ELF-1 (cell line): ENCODE measurements at regions not wholly inside any gene's neighbourhood (a gene's known extent, or its start where the extent isn't known, plus 50 kb on each side); places are given as distances from the start of the nearest gene placed in this dataset.
"Not testable (repeated sequence)": the region's sequence is repeated elsewhere in the genome, so short reads cannot be mapped to it uniquely, and the experiment has no call there.

Experiments
- DNase-seq: peaks from one replicate; pipeline ENCODE4 v3.0.0-alpha.2; 2016; ENCODE audit warnings: low read depth, low spot score

DNA sequence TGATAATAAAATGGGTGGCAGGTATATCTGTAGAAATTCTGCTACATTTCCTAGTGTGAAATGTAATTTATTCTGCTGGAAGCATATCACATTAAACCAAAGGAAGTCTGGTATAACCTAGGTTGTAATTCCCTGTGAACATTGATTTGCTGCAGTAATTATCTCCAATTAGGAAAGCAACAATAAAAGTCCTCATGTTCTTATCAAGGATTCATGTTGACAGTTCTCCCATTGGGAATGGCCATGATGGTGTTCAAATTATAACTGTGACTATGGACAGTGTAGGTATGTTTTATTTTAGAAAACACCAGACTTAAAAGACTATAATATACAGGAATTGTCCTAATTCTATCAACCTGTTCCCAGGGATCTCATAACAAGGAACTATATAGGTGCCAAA lies 513.5 kb upstream of the MIR17HG start:
- DNase-seq: no peak

DNA sequence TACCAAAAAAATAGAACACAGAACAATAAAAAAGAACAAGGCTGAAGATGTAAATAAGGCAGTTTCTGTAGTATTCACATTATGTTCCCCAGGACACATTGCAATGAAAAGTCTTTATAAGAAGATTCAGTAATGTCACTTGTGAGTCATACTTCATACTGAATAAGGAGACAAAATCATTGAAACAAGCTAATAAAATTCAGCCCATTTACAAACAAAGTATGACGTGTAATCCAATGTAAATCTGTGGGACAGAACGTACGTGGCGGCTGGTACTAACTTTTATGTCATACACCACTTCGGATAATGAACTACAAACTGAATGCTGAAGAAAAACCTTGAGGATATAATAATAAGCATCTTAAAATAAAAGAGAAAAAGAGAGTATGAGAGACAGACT lies 512.8 kb upstream of the MIR17HG start:
- DNase-seq: no peak

DNA sequence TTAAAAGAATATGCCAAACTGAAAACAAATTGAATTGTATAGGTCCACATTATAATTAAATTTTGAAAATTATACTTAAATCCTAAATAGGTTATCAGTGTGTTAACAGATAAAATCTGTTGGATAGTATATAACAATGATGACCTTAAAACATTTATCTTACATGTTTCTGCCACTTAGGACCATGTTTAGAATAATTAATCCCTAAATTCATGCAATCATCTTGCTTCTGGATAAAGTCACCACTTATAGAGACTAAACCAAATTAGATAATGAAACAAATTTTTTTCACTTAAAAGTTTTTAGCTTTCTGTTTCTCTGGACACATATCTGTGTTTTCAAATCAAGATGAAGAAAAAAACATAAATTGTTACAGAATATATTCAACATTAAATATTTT lies 511.7 kb upstream of the MIR17HG start:
- no peak for DNase-seq

DNA sequence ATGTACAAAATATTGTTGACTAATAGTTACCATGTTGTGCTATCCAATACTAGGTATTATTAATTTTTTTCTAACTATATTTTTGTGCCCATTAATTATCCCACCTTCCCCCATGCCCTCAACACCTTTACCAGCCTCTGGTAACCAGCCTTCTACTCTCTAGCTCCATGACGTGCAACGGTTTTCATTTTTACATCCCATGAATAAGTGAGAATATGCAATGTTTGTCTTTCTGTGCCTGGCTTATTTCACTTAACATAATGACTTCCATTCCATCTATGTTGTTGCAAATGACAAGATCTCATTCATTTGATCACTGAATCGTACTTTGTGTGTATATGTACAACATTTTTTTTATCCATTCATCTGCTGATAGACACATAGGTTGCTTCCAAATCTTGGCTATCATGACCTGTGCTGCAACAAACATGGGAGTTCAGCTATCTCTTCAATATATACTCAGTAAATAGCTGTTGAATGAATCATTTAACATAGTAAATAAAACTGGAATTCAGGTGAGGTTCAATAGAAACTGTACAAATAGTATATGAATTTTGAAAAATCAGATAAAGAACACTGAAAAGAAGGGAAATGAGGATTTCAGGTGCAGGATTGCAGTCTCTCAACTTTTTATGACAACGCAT lies 509.0 kb upstream of the MIR17HG start:
- no peak for DNase-seq

DNA sequence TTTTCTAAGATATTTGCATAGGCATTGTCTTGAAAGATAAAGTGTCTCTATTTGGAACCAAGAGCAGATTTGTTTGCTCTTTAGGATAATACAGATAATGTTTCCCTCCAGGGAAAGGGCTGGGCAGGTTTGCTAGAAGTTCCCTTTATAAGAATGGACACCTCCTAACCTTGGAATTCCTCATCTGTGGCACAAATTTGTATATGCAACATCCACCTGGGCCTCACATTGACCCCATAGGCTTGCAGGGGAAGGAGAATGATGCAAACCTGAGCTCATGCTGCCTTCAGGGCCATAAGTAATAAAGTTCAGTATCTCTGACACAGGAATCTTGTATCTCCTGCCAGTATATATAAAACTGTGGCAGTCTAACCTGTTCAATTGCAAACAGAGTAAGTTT lies 508.4 kb upstream of the MIR17HG start:
- peak; percentile 41 for DNase-seq

DNA sequence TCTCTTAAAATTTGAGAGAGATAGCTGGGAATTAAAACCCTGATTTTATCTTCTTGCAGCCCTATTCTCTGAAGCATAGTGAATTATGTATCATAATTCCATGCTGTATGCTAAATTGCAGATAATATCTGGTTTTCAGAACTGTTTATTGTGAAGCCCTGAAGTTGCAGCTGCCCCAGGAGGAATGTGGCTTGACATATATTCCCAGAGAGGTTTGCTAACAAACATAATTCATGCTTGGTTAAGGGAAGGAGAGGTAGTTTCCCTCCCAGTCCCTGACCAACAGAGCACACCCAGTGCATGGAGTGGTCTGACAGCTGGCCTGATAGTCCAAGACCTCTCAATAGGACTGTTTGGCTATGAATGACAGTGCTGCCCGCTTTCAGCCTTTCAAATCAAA lies 500.6 kb upstream of the MIR17HG start:
- no peak for DNase-seq

DNA sequence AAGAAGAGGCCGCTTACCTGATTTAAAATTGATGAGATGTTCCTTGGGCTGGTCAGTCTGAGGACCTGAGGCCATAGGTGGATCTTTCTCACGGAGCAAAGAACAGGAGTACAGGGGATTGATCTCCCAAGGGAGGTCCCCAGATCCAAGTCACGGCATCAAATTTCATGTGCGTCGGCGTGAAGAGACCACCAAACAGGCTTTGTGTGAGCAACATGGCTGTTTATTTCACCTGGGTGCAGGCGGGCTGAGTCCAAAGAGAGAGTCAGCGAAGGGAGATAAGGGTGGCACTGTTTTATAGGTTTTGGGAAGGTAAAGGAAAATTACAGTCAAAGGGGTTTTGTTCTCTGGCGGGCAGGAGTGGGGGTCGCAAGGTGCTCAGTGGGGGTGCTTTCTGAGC lies 493.8 kb upstream of the MIR17HG start:
- DNase-seq: peak; percentile 25

DNA sequence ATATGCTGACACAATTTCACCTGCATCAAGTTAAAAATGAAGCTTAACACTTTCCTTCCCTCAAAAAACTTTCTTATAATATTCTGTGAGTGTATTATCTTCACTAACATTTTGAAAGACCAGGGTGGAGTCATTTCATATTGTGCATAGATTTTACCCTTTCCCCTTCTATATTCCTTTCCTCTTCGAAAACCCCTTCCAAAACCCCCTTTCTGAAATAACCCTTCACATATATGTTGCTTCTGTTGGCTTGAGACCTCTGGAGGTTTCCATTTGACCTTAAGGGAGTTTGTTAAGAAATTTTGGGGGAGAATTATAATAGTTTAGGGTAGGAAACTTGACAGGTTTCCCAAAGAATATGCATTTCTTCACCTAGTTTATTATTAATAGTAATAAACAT lies 489.6 kb upstream of the MIR17HG start:
- no peak for DNase-seq

DNA sequence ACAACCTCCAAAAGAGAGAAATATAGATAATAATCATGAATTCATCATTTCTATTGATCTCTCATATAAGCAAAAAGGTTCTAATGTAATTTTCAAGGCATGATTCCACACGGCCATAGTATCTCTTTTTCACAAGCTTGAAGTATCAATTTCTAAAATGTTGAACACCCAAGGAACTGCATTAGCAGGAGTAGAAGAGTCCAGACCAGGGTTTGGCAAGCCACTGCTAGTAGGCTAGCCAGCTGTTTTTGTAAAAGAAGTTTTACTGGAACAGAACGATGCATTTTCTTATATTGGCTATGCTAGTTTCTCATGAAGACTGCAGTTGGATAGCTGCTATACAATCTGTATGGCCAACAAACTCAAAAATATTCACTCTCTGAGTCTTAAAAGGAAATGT lies 481.5 kb upstream of the MIR17HG start:
- no peak for DNase-seq

DNA sequence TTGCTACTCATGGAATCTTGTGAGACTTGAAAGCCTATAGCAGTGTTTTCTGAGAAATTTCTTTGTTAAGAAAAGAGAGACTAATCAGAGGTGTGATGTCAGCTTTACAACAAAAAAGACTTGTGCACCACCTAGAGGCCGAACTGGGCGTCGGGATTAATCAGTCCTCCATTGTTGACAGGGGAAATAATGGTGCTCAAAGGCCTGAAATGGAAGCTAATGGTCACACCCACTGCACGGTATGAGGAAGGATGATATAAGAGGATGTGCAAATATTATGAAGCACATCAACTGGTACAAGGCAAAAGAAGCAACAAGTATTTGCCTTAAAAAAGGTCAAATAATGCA lies 480.2 kb upstream of the MIR17HG start:
- DNase-seq: peak; percentile 83

DNA sequence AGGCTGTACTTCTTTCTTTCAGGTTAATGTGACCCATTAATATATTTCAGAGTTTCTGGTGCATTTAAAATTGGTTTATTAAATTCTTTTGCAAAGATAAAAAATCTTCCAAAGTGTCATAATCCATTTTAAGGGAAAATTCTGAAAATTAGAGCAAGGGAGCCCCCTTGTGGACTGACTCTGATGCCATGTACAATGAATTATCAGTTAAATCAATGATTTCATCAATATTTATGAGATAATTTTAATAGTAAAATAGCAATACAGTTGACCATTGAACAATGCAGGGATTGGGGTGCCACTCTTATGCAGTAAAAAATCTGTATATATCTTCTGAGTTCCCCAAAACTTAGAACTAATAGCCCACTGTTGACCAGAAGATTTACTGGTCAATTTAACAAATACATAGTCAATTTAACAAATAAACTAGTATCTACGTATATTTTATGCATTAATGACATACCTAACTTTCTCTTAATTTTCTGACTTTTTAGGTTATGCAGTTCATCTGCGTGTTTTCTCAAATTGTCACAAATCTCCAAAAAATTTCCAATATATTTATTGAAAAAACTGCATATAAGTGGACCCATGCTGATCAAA lies 479.1 kb upstream of the MIR17HG start:
- DNase-seq: no peak

DNA sequence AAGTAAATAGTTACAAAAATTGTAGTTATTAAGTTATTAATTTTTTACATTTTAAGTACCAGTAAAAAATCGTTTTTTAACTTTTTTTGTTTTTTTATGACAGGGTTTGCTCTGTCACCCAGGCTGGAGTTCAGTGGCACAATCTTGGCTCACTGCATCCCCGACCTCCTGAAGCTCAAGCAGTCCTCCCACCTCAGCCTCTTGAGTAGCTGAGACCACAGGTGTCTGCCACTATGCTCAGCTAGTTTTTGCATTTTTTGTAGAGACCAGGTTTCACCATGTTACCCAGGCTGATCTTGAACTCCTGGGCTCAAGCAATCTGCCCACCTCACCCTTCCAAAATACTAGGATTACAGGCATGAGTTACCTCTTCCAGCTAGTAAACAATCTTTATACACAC lies 477.9 kb upstream of the MIR17HG start:
- no peak for DNase-seq

DNA sequence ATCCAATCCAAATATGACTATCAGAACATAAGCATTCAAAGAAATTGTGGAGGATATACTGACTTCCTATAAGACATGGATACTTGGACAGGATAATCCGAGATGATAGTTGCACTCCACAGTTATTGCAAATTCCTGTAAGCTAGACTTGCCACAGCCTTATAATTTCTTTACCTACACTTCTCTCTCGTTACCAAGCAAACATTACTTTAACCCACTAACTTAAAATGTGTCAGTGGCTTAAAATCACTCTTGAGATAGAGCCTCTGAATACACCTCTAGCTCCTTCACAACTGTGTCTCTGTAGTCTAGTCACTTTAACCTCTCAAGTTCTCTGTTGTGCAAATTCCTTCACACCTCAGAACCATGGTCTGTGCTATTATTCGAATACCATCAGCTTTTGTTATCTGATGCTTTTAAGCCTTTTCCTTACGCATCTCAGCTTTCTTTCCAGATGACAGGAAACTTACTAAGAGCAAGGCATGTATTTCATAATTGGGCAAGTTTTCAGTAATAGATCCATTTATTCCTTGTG lies 474.9 kb upstream of the MIR17HG start:
- no peak for DNase-seq

DNA sequence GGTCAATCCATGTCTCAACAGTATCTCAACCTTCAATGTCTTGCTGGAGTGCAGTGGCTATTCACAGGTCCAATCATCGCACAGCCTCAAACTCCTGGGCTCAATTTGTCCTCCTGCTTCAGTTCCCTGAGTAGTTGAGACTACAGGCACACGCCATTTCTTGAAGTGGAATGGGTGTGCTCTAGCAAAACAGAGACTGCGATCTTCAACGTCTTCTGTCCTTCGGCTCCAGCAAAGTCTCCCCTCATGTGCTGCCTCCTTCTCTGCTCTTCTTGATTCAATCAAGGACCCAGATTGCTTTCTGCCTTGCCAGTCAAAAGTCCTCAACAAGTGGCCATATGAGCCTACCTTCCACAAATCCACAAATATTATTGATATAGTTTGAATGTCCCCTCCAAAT lies 466.7 kb upstream of the MIR17HG start:
- DNase-seq: no peak

DNA sequence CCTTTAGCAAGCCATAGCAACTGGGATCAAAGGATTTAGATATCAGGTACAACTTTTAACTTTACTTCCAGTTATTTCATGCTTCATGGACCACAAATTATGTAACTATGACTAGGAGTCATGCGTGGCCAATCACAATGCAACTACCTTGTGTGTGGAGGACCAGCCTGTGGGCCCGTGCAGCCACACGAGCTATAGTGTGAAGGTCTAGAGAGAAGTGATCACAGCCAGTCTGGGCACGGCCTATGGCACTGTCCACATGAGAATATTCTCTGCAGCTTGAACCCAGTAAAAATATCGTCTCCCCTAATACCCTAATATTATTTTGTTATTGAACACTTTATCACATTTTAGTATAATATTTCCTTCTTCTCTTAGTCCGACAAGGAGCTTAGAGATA lies 464.9 kb upstream of the MIR17HG start:
- no peak for DNase-seq

DNA sequence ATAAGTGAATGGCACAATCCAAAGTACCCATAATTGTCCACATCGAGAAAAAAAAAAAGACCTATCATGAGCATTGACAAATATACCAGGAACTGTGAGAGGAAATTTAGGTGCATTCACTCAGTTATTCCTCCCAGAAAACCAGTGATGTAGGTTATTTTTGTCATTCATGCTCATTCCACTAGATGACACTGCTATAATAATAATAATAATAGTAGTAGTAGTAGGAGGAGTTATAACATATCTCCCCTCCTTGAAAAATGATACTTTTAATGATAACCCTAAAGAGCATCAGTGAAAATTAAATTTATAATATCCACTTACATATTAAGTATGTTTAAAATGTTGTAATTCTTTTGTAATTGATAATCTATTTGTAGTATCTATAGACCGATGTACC lies 463.9 kb upstream of the MIR17HG start:
- DNase-seq: no peak

DNA sequence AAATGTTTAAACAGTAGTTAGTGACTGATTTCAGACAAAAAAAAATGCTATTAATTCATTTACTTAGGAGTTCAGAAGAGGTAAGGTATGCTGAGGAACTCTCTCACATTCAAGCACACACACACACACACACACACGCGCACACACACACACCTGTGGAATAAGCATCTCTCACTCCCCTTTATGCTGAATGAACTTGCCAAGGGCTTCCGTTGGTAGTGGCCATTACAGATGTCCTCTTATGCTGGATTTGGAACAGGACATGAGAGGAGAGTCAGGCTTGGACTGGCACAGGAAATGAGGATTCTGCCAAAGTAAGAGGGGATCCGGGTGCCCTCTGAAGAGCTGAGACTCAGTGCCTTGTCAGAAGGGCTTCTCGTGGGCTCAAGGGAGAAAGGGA lies 463.4 kb upstream of the MIR17HG start:
- no peak for DNase-seq

DNA sequence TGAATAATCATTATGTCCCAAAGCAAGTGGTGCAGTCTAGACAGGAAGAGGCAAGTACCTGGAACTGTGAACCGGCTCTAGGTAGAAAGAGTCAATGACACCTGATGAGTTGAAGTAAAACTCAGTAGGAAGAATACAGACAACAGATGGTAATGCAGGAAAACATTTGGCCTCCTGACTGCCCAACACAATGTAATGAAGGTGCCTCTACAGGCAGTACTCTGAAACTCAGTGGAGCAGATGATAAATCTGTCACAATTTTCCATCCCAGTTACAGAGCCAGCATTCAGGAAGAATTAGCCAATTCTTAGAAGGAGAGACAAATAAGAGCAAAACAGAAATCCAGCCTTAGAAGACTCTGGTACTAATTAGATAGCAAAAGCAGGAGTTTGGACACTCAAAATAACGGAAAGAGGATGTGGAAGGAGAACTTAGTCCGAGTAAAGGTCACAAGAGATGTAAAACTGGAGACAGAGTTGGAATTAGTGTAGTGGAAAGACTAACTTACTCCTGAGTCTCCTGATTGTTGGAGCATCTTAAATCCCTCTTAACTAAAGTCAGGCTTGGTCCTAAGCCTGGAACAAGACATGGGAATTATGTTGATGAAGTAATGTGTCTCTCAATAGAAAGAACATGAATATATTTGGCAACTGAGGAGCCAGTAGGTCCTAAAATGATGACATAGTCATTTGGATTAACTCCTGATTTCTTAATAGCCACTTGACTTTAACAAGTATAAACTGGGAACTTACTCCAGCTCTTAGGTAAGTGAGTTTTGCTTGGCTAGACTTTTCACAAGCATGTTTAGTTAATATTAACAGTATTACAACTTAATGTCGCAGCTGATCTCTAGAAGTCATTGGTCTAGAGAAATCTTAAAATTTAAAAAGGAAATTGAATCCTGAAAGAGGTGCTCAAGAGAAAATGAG lies 457.3 kb upstream of the MIR17HG start:
- DNase-seq: no peak

DNA sequence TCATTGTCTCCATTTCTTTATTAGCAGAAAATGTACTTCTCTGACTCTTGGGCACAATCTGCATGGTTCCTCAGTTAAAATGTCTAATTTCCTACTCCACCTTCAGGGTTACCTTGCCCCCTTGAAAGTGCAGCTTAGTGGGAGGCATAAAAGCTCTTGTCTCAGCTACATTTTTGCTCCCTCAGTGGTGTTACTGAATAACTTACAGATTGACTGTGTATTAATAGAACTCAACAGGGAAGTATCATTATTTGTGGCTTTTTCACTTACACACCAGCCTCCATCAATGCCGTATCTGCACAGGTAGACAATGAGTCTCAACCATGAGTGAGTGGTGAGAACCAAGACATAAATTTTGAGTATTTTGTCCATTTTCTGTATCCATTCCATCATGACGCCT lies 456.2 kb upstream of the MIR17HG start:
- no peak for DNase-seq

DNA sequence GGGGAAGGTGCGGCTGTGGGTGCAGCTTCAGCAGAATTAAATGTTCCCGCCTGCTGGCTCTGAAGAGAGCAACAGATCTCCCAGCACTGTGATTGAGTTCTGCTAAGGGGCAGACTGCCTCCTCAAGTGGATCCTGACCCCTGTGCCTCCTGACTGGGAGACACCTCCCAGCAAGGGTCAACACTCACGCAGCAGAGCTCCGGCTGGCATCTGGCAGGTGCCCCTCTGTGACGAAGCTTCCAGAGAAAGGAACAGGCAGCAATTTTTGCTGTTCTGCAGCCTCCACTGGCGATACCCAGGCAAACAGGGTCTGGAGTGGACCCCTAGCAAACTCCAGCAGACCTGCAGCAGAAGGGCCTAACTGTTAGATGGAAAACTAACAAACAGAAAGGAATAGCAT lies 454.3 kb upstream of the MIR17HG start:
- not testable (repeated sequence) for DNase-seq

DNA sequence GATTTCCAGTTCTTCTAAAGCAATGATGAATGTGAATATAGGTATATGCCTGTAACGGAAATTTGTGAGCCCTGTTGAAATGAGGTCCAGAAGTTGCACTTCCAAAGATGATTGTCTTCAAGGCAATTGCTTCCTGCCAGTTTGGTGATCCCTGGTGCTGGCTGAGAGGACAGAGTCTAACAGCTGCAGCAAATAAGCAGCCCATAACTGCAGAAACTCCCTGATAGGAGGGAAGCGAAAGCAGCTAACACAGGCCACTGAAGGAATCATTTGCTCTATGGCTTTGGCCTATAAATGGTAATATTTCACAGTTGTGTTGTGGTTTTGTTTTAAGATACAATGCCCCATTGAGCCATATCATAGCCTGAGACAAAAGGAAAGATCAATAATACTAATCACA lies 451.5 kb upstream of the MIR17HG start:
- DNase-seq: no peak

DNA sequence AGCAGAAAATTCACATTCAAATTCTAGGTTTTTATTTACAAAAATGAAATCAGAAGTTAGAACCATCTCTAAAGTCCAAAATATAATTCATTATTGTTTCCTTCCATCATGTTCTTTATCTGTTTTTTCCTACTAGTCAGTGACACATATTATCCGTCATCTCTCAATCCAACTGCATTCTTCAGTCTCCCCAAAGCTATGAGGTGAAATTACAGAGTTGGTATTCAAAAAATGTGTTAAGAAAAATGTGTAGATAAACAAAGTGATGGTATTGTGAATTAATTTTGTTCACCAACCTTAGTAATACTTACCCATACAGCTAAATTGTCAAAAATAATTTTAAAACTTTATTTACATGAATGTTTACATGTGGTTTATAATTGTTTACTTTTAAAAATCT lies 448.7 kb upstream of the MIR17HG start:
- DNase-seq: no peak

DNA sequence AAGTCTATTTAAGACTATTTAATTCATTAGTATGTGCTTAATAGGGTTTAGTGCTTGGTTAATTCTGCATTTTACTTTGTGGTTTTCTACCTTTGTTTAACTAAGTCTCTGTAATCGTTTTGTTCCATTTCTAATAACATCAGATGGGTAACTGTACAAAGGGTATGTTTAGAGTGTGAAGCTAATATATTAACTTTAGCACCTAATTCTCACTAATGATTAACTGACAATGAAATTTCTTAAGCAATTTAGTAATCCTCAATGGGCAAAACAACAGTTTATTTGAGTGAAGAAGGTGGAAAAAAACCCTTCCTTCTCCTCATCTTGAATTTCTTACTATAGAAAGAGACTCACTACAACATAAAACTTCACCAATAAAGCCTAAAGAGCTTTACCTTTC lies 448.1 kb upstream of the MIR17HG start:
- no peak for DNase-seq
